ENCODE measurements at regions not wholly inside any gene's neighbourhood (a gene's known extent, or its start where the extent isn't known, plus 50 kb on each side); places are given as distances from the start of the nearest gene placed in this dataset.

- H3K4me1 ChIP-seq (ENCODE audit: control insufficient read depth, insufficient read depth, low read length) = no peaks in the 10 kb centered on the region
- peak in 1 of 6 donors; percentile 50 for DNase-seq (ENCODE audit: low read depth in 4 of 6, low spot score in 6 of 6)
- H3K36me3 ChIP-seq (ENCODE audit: control insufficient read depth, insufficient read depth, low read length) = no peaks in the 10 kb centered on the region
- H3K4me3 ChIP-seq (ENCODE audit: low read depth, low read length) = no peak overlapping the region
- H3K9me3 ChIP-seq (ENCODE audit: control insufficient read depth, insufficient read depth, low read length) = no peaks in the 10 kb centered on the region
- no peaks in the 10 kb centered on the region for H3K27me3 ChIP-seq (ENCODE audit: control insufficient read depth, insufficient read depth, low read length)
- H3K27ac ChIP-seq (ENCODE audit: low read depth, low read length) = no peak overlapping the region
- no CpG with 5 or more reads among the region's 1 CpG for WGBS (ENCODE audit: insufficient coverage)
These were observed 1877.2 kb downstream of the PCDH7 start for GRCh38 chr4:32597354-32597753.

DNA sequence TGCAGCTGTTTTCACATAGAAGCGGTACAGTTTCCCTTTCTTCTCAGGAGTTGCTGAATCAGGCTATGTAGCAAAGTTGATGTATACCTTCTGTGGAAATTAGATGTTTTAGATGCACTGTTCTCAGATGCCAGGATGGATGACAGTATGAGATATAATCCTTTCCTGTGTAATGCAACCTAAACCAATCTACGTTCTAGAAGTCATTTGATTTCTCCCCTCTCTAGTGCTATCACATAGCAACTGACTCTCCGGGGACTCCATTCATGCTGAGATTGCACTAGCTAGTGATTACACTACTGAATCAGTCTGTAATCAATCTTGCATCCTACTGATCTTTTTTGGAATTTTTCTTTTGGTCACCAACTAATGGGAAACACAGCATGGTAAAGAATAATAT, 1881.7 kb downstream of the PCDH7 start:
- 67% methylated on average over 3 of the region's 3 CpGs for WGBS (ENCODE audit: insufficient coverage)
- H3K4me1 ChIP-seq (ENCODE audit: control insufficient read depth, insufficient read depth, low read length) = no peaks in the 10 kb centered on the region
- H3K27me3 ChIP-seq (ENCODE audit: control insufficient read depth, insufficient read depth, low read length) = no peaks in the 10 kb centered on the region
- H3K36me3 ChIP-seq (ENCODE audit: control insufficient read depth, insufficient read depth, low read length) = no peaks in the 10 kb centered on the region
- no peaks in the 10 kb centered on the region for H3K9me3 ChIP-seq (ENCODE audit: control insufficient read depth, insufficient read depth, low read length)
- peak in 1 of 6 donors; percentile 22 for DNase-seq (ENCODE audit: low read depth in 4 of 6, low spot score in 6 of 6)
- H3K4me3 ChIP-seq (ENCODE audit: low read depth, low read length) = no peak overlapping the region
- H3K27ac ChIP-seq (ENCODE audit: low read depth, low read length) = no peak overlapping the region

- WGBS (ENCODE audit: insufficient coverage) = no CpG with 5 or more reads among the region's 1 CpG
These were observed 1887.8 kb downstream of the PCDH7 start for GRCh38 chr4:32607978-32608377.

DNA sequence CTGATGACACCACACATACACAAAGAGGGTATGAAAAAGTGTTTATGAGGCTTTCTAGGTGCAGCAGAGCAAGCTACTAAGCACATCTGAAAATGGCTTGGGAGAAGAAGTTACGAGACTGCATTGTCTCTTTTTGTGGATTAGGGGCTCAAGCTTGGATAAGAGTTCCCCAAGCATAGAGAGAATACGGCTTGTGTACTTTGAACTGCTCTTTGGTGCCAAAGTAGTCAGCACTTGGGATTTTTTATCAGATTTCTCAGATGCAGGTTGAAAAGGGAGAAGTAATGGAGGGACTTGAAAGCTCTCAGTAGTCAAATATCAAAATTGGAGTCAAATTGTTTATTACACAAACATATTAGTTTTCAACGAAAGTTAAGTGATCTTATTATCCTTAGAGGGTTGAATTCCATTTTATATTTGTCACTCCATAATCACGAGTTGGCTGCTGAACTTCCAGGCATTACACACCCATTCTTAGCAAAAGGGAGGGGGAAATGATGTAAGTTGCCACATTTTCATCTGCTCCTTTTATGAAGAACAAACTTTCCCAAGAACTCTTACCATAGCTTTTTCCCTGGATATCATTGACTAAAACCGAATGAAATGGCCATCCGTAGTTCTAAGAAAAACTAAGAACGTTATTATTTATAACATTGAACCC, 1904.9 kb downstream of the PCDH7 start:
- no peak overlapping the region for H3K4me3 ChIP-seq (ENCODE audit: low read depth, low read length)
- H3K4me1 ChIP-seq (ENCODE audit: control insufficient read depth, insufficient read depth, low read length) = no peaks in the 10 kb centered on the region
- H3K9me3 ChIP-seq (ENCODE audit: control insufficient read depth, insufficient read depth, low read length) = peaks cover 1% of the 10 kb centered on the region
- WGBS (ENCODE audit: insufficient coverage) = 97% methylated on average over 3 of the region's 7 CpGs
- no peaks in the 10 kb centered on the region for H3K36me3 ChIP-seq (ENCODE audit: control insufficient read depth, insufficient read depth, low read length)
- H3K27ac ChIP-seq (ENCODE audit: low read depth, low read length) = no peak overlapping the region
- H3K27me3 ChIP-seq (ENCODE audit: control insufficient read depth, insufficient read depth, low read length) = no peaks in the 10 kb centered on the region
- no peak for DNase-seq (ENCODE audit: low read depth in 4 of 6, low spot score in 6 of 6)

More at GRCh38 chr4:32607978-32608377, 1887.8 kb downstream of the PCDH7 start:
- H3K27ac ChIP-seq (ENCODE audit: low read depth, low read length) = no peak overlapping the region
- H3K27me3 ChIP-seq (ENCODE audit: control insufficient read depth, insufficient read depth, low read length) = no peaks in the 10 kb centered on the region
- no peak for DNase-seq (ENCODE audit: low read depth in 4 of 6, low spot score in 6 of 6)
- no peaks in the 10 kb centered on the region for H3K4me1 ChIP-seq (ENCODE audit: control insufficient read depth, insufficient read depth, low read length)
- no peaks in the 10 kb centered on the region for H3K36me3 ChIP-seq (ENCODE audit: control insufficient read depth, insufficient read depth, low read length)
- no peak overlapping the region for H3K4me3 ChIP-seq (ENCODE audit: low read depth, low read length)
- peaks cover 8% of the 10 kb centered on the region for H3K9me3 ChIP-seq (ENCODE audit: control insufficient read depth, insufficient read depth, low read length)

DNA sequence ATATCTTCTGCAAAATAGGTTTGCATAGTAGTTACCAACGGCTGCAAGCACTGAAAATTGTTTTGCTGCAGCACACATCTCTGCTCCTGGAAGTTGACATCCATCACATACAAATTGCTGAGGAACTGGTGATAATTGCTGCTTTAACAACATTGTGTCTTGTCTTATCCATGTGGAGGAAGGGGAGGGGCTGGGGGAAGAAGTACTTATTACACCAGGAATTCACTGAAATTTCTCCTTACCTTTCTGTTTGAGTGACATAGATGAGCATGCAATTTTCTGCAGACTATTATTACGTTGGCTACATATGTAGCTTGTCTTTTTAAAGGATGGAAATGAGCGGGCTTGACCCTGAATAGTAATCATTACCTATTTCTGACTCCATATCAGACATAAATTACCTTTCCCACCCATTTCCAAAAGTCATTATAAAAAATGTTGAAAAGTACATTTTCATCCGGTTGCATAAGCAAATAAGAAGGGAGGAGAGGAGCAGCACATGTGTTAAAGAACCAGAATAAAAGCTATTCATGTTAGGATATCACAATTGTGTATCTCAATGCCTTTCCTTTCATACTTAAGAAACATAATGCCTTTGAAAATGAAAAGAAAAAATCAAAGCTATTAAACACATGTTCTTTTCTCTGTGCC, 1905.6 kb downstream of the PCDH7 start:
- H3K27me3 ChIP-seq (ENCODE audit: control insufficient read depth, insufficient read depth, low read length) = no peaks in the 10 kb centered on the region
- WGBS (ENCODE audit: insufficient coverage) = 88% methylated on average over 1 of the region's 4 CpGs
- H3K4me3 ChIP-seq (ENCODE audit: low read depth, low read length) = no peak overlapping the region
- no peaks in the 10 kb centered on the region for H3K36me3 ChIP-seq (ENCODE audit: control insufficient read depth, insufficient read depth, low read length)
- H3K9me3 ChIP-seq (ENCODE audit: control insufficient read depth, insufficient read depth, low read length) = peaks cover 1% of the 10 kb centered on the region
- no peak overlapping the region for H3K27ac ChIP-seq (ENCODE audit: low read depth, low read length)
- DNase-seq (ENCODE audit: low read depth in 4 of 6, low spot score in 6 of 6) = peak in 1 of 6 donors; percentile 34
- no peaks in the 10 kb centered on the region for H3K4me1 ChIP-seq (ENCODE audit: control insufficient read depth, insufficient read depth, low read length)

DNA sequence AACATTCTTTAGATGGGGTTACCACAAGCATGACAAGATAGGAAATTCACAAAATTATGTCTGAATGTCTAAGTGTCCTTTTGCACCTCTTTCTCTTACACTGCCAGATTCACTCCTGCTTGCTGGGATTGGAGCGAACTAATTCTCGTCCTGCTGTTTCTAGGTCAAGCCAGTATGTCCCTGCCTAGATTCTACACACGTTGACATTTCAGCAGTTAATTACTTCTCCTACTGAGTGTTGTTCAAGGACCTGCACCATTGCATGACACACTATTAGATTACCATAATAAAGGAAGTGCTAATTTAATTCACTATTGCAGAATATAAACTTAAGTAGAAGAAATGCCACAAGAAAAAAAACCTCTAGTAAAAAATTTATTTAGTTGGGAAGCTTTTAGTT, 1911.7 kb downstream of the PCDH7 start:
- peak in 2 of 6 donors; percentile 29 to 49 for DNase-seq (ENCODE audit: low read depth in 4 of 6, low spot score in 6 of 6)
- no peaks in the 10 kb centered on the region for H3K36me3 ChIP-seq (ENCODE audit: control insufficient read depth, insufficient read depth, low read length)
- no peak overlapping the region for H3K4me3 ChIP-seq (ENCODE audit: low read depth, low read length)
- H3K27ac ChIP-seq (ENCODE audit: low read depth, low read length) = no peak overlapping the region
- WGBS (ENCODE audit: insufficient coverage) = 30% methylated on average over 2 of the region's 3 CpGs
- no peaks in the 10 kb centered on the region for H3K27me3 ChIP-seq (ENCODE audit: control insufficient read depth, insufficient read depth, low read length)
- H3K4me1 ChIP-seq (ENCODE audit: control insufficient read depth, insufficient read depth, low read length) = no peaks in the 10 kb centered on the region
- peaks cover 1% of the 10 kb centered on the region for H3K9me3 ChIP-seq (ENCODE audit: control insufficient read depth, insufficient read depth, low read length)

DNA sequence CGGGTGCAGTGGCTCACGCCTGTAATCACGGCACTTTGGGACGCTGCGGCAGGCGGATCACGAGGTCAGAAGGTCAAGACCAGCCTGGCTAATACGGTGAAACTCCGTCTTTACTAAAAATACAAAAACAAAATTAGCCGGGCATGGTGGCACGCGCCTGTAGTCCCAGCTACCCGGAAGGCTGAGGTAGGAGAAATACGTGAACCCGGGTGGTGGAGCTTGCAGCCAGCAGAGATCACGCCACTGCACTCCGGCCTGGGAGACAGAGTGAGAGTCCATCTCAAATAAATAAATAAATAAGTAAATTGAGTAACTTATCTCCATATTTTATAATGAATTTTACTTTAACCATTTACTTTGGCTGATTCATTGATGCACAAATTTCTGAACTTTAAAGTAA, 1913.3 kb downstream of the PCDH7 start:
- WGBS (ENCODE audit: insufficient coverage) = 93% methylated on average over 5 of the region's 17 CpGs
- no peak overlapping the region for H3K4me3 ChIP-seq (ENCODE audit: low read depth, low read length)
- no peaks in the 10 kb centered on the region for H3K27me3 ChIP-seq (ENCODE audit: control insufficient read depth, insufficient read depth, low read length)
- no peak overlapping the region for H3K27ac ChIP-seq (ENCODE audit: low read depth, low read length)
- DNase-seq (ENCODE audit: low read depth in 4 of 6, low spot score in 6 of 6) = no peak
- peaks cover 1% of the 10 kb centered on the region for H3K9me3 ChIP-seq (ENCODE audit: control insufficient read depth, insufficient read depth, low read length)
- H3K4me1 ChIP-seq (ENCODE audit: control insufficient read depth, insufficient read depth, low read length) = no peaks in the 10 kb centered on the region
- H3K36me3 ChIP-seq (ENCODE audit: control insufficient read depth, insufficient read depth, low read length) = no peaks in the 10 kb centered on the region

DNA sequence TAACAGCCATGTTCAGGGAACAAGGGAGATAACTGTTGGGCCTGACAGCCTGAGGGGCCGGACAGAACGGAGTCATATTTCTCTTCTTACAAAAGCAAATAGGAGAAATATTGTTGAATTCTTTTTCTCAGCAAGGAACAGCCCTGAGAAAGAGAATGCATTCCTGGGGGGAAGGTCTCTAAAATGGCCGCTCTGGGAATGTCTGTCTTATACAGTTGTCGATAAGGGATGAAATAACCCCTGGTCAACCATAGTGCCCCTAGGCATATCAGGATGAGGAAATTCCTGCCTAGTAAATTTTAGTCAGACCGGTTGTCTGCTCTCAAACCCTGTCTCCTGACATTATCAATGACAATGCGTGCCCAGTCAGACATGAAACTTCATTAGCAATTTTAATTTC, 1925.5 kb downstream of the PCDH7 start:
- no peak for DNase-seq (ENCODE audit: low read depth in 4 of 6, low spot score in 6 of 6)
- 96% methylated on average over 4 of the region's 6 CpGs for WGBS (ENCODE audit: insufficient coverage)
- no peaks in the 10 kb centered on the region for H3K36me3 ChIP-seq (ENCODE audit: control insufficient read depth, insufficient read depth, low read length)
- H3K4me1 ChIP-seq (ENCODE audit: control insufficient read depth, insufficient read depth, low read length) = no peaks in the 10 kb centered on the region
- peaks cover 2% of the 10 kb centered on the region for H3K9me3 ChIP-seq (ENCODE audit: control insufficient read depth, insufficient read depth, low read length)
- H3K4me3 ChIP-seq (ENCODE audit: low read depth, low read length) = no peak overlapping the region
- no peaks in the 10 kb centered on the region for H3K27me3 ChIP-seq (ENCODE audit: control insufficient read depth, insufficient read depth, low read length)
- H3K27ac ChIP-seq (ENCODE audit: low read depth, low read length) = no peak overlapping the region

DNA sequence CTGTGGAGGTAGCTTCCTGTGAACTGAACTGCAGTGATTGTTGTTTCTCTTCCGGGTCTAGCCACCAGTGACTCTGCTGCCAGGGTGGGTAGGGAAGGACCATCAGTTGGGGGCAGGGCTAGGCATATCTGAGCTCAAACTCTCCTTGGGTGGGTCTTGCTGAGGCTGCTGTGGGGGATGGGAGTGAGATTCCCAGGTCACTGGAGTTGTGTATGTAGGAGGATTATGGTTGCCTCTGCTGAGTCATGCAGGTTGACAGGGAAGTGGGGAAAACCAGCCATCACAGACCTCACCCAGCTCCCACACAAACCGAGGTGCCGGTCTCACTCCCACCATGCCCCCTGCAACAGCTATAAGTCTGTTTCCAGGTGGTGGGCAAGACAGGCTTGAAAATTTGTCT, 1937.8 kb downstream of the PCDH7 start:
- Histone ChIP-seq H3K4me1 (ENCODE audit: control insufficient read depth, insufficient read depth, low read length) (no peaks in the 10 kb centered on the region), H3K4me3 (ENCODE audit: low read depth, low read length) (no peak overlapping the region), H3K36me3 (ENCODE audit: control insufficient read depth, insufficient read depth, low read length) (no peaks in the 10 kb centered on the region), H3K9me3 (ENCODE audit: control insufficient read depth, insufficient read depth, low read length) (no peaks in the 10 kb centered on the region), H3K27ac (ENCODE audit: low read depth, low read length) (no peak overlapping the region), H3K27me3 (ENCODE audit: control insufficient read depth, insufficient read depth, low read length) (no peaks in the 10 kb centered on the region)
- no peak for DNase-seq (ENCODE audit: low read depth in 4 of 6, low spot score in 6 of 6)
- 20% methylated on average over 1 of the region's 3 CpGs for WGBS (ENCODE audit: insufficient coverage)

- WGBS (ENCODE audit: insufficient coverage) = 80% methylated on average over 1 of the region's 3 CpGs
These were observed 1941.1 kb downstream of the PCDH7 start for GRCh38 chr4:32661229-32661628.

More at GRCh38 chr4:32661229-32661628, 1941.1 kb downstream of the PCDH7 start:
- no peak overlapping the region for H3K27ac ChIP-seq (ENCODE audit: low read depth, low read length)
- peaks cover 2% of the 10 kb centered on the region for H3K9me3 ChIP-seq (ENCODE audit: control insufficient read depth, insufficient read depth, low read length)
- H3K4me3 ChIP-seq (ENCODE audit: low read depth, low read length) = no peak overlapping the region
- DNase-seq (ENCODE audit: low read depth in 4 of 6, low spot score in 6 of 6) = no peak
- no peaks in the 10 kb centered on the region for H3K36me3 ChIP-seq (ENCODE audit: control insufficient read depth, insufficient read depth, low read length)
- no peaks in the 10 kb centered on the region for H3K27me3 ChIP-seq (ENCODE audit: control insufficient read depth, insufficient read depth, low read length)
- no peaks in the 10 kb centered on the region for H3K4me1 ChIP-seq (ENCODE audit: control insufficient read depth, insufficient read depth, low read length)
